DOHH2 (cell line): ENCODE measurements at regions not wholly inside any gene's neighbourhood (a gene's known extent, or its start where the extent isn't known, plus 50 kb on each side); places are given as distances from the start of the nearest gene placed in this dataset.

Source experiments
- H3F3A ChIP-seq: fragments of 200-600 bp; sonication (generic), shearing (Covaris generic); 2 replicates; pipeline ENCODE4 v1.6.0; 2016; ENCODE audit warnings: antibody characterized with exemption, mild to moderate bottlenecking; ENCODE audit not compliant: control insufficient read depth, insufficient read depth
- H3K27ac ChIP-seq: fragments of 200-600 bp; sonication (generic); 2 replicates; pipeline ENCODE4 v1.5.1; 2014; ENCODE audit warnings: low read depth, mild to moderate bottlenecking, low read length, moderate library complexity
- H3K27me3 ChIP-seq: fragments of 200-600 bp; sonication (generic); 2 replicates; pipeline ENCODE4 v1.6.1; 2014; ENCODE audit warnings: mild to moderate bottlenecking, low read length, mixed read lengths; ENCODE audit not compliant: control insufficient read depth
- H3K36me3 ChIP-seq: fragments of 200-600 bp; sonication (generic); 2 replicates; pipeline ENCODE4 v1.6.1; 2014; ENCODE audit warnings: mild to moderate bottlenecking, low read length, moderate library complexity, mixed read lengths; ENCODE audit not compliant: control insufficient read depth
- H3K4me1 ChIP-seq: fragments of 200-600 bp; sonication (generic); 2 replicates; pipeline ENCODE4 v1.6.1; 2014; ENCODE audit warnings: mild to moderate bottlenecking, low read length, mixed read lengths; ENCODE audit not compliant: control insufficient read depth
- H3K4me2 ChIP-seq: fragments of 200-600 bp; sonication (generic); 2 replicates; pipeline ENCODE4 v1.6.0; 2014; ENCODE audit warnings: mild to moderate bottlenecking, low read length, moderate library complexity
- H3K4me3 ChIP-seq: fragments of 200-600 bp; sonication (generic); 2 replicates; pipeline ENCODE4 v1.5.1; 2014; ENCODE audit warnings: mild to moderate bottlenecking, low read length, mixed read lengths
- H3K79me2 ChIP-seq: fragments of 200-600 bp; sonication (generic); 2 replicates; pipeline ENCODE4 v1.6.1; 2014; ENCODE audit warnings: mild to moderate bottlenecking, low read length, mixed read lengths; ENCODE audit not compliant: control insufficient read depth
- H3K9me2 ChIP-seq: fragments of 200-600 bp; sonication (generic); replicated peaks from 2 replicates; pipeline ENCODE4 v1.6.1; 2014; ENCODE audit warnings: mild to moderate bottlenecking, low read length, mixed read lengths; ENCODE audit not compliant: control insufficient read depth
- H3K9me3 ChIP-seq: fragments of 200-600 bp; sonication (generic); 2 replicates; pipeline ENCODE4 v1.6.1; 2014; ENCODE audit warnings: antibody characterized with exemption, low read length, mixed read lengths; ENCODE audit not compliant: control insufficient read depth, insufficient read depth
- H4K20me1 ChIP-seq: fragments of 200-600 bp; sonication (generic); 2 replicates; pipeline ENCODE4 v1.6.0; 2014; ENCODE audit warnings: low read depth, mild to moderate bottlenecking, antibody characterized with exemption, low read length, moderate library complexity; ENCODE audit not compliant: control insufficient read depth, insufficient read depth
- EZH2phosphoT487 ChIP-seq: fragments of 200-600 bp; sonication (generic); IDR thresholded peaks from 2 replicates; pipeline ENCODE4 v1.6.1; 2017; ENCODE audit warnings: borderline replicate concordance, mild to moderate bottlenecking, antibody characterized with exemption, low read length, moderate library complexity, mixed read lengths
- TF ChIP-seq, protein P1 (sequence below): fragments of 200-600 bp; sonication (generic); IDR thresholded peaks from one replicate; pipeline ENCODE4 v1.5.1; 2014; ENCODE audit warnings: antibody characterized with exemption, mild to moderate bottlenecking, low read depth, low read length; ENCODE audit not compliant: poor library complexity, severe bottlenecking

GRCh38 chr6:156639009-156639721, 138.0 kb upstream of the ARID1B start:
- Histone ChIP-seq H3K27ac (no peak overlapping the region), H3K36me3 (peaks cover 4% of the 10 kb centered on the region; the same call in 1 of the 2 replicates), H3K9me3 (no peaks in the 10 kb centered on the region), H3K4me3 (no peak overlapping the region), H3K4me2 (no peak overlapping the region), H3F3A (peaks cover 8% of the 10 kb centered on the region; the same call in 1 of the 2 replicates), H3K27me3 (no peaks in the 10 kb centered on the region), H3K79me2 (no peaks in the 10 kb centered on the region), H4K20me1 (no peaks in the 10 kb centered on the region), H3K4me1 (peaks cover 43% of the 10 kb centered on the region), H3K9me2 (no peaks in the 10 kb centered on the region)
- TF ChIP-seq, protein P1, sequence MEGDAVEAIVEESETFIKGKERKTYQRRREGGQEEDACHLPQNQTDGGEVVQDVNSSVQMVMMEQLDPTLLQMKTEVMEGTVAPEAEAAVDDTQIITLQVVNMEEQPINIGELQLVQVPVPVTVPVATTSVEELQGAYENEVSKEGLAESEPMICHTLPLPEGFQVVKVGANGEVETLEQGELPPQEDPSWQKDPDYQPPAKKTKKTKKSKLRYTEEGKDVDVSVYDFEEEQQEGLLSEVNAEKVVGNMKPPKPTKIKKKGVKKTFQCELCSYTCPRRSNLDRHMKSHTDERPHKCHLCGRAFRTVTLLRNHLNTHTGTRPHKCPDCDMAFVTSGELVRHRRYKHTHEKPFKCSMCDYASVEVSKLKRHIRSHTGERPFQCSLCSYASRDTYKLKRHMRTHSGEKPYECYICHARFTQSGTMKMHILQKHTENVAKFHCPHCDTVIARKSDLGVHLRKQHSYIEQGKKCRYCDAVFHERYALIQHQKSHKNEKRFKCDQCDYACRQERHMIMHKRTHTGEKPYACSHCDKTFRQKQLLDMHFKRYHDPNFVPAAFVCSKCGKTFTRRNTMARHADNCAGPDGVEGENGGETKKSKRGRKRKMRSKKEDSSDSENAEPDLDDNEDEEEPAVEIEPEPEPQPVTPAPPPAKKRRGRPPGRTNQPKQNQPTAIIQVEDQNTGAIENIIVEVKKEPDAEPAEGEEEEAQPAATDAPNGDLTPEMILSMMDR: no peak
- no peak for TF ChIP-seq EZH2phosphoT487

GRCh38 chr6:156638581-156638980, 138.6 kb upstream of the ARID1B start:
- Histone ChIP-seq H3K9me3 (no peaks in the 10 kb centered on the region), H3K27me3 (no peaks in the 10 kb centered on the region), H3K27ac (no peak overlapping the region), H3K9me2 (no peaks in the 10 kb centered on the region), H3K79me2 (no peaks in the 10 kb centered on the region), H4K20me1 (no peaks in the 10 kb centered on the region), H3K4me2 (no peak overlapping the region), H3K4me1 (peaks cover 47% of the 10 kb centered on the region), H3F3A (peaks cover 8% of the 10 kb centered on the region; the same call in 1 of the 2 replicates), H3K4me3 (no peak overlapping the region), H3K36me3 (peaks cover 4% of the 10 kb centered on the region; the same call in 1 of the 2 replicates)
- TF ChIP-seq, protein P1: no peak
- TF ChIP-seq EZH2phosphoT487: no peak

DNA sequence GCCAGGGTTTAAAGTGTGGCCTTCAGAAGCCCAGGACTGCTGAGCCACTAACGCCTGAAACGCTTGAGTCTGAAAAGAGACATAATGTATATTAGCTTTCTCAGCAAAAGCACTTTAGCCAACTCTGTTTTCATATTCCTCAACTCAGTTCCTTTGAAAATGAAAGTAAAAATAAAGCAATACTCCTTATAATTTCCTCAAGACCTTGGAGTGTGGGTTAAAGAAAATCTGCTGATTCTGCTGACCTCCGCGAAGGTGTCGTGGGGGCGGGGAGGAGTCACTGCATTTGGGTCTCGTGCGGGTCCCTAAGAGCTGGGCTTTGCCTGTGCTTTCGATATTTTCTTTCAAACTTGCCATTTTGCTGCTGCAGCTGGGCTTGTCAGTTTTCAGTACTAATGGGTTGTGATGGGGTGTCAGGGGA, 142.2 kb upstream of the ARID1B start:
- Histone ChIP-seq H3F3A (peaks cover 8% of the 10 kb centered on the region; the same call in 1 of the 2 replicates), H4K20me1 (no peaks in the 10 kb centered on the region), H3K4me1 (peaks cover 47% of the 10 kb centered on the region), H3K9me2 (no peaks in the 10 kb centered on the region), H3K79me2 (no peaks in the 10 kb centered on the region), H3K4me3 (peak overlapping the region; percentile 66), H3K36me3 (peaks cover 4% of the 10 kb centered on the region; the same call in 1 of the 2 replicates), H3K9me3 (no peaks in the 10 kb centered on the region), H3K27me3 (no peaks in the 10 kb centered on the region), H3K27ac (peak overlapping the region; percentile 90), H3K4me2 (peak overlapping the region; percentile 79)
- no peak for TF ChIP-seq EZH2phosphoT487
- TF ChIP-seq, protein P1: no peak
